ENCODE measurements at regions not wholly inside any gene's neighbourhood (a gene's known extent, or its start where the extent isn't known, plus 50 kb on each side); places are given as distances from the start of the nearest gene placed in this dataset.

- H3K36me3 ChIP-seq (ENCODE audit: control insufficient read depth in 2 of 2, insufficient read depth in 2 of 2, low read length in 1 of 2): no peaks in the 10 kb centered on the region
- no peak overlapping the region for H3K27ac ChIP-seq (ENCODE audit: low read depth in 1 of 2, low read length in 1 of 2)
- DNase-seq (ENCODE audit: low read depth in 6 of 9, low spot score in 9 of 9): no peak
- H3K9me3 ChIP-seq (ENCODE audit: control insufficient read depth in 2 of 2, insufficient read depth in 1 of 2, low read length in 1 of 2): no peaks in the 10 kb centered on the region
- WGBS: 92% methylated on average over 1 of the region's 1 CpG
- no peak overlapping the region for H3K4me3 ChIP-seq (ENCODE audit: low read length in 2 of 2)
- no peaks in the 10 kb centered on the region for H3K27me3 ChIP-seq (ENCODE audit: control insufficient read depth in 2 of 2, insufficient read depth in 1 of 2, low read length in 1 of 2)
- no peaks in the 10 kb centered on the region for H3K4me1 ChIP-seq (ENCODE audit: control insufficient read depth in 2 of 2, insufficient read depth in 2 of 2, low read length in 2 of 2)
These were observed 106.7 kb upstream of the PTPN3 start for GRCh38 chr9:109604781-109605180.

DNA sequence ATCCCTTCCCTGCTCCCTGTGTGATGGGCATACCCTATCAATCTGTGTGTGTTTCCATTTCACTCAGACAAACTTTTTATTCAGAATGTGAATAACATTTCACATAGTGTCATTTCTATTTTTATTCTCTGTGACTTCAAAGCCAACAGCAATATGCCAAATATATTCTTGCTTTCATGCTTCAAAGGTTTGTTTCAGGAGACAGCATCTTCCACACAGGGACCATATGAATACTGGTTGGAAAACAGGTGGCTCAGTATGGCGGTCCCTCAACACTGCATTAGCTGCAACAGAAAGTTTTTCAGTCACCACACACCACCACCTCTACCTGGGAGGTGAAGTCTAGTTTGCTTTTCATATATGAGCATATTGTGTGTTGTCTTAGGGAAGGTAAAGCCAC is 111.0 kb upstream of the PTPN3 start:
- Histone ChIP-seq H3K9me3 (ENCODE audit: control insufficient read depth in 2 of 2, insufficient read depth in 1 of 2, low read length in 1 of 2) (no peaks in the 10 kb centered on the region), H3K27ac (ENCODE audit: low read depth in 1 of 2, low read length in 1 of 2) (no peak overlapping the region), H3K36me3 (ENCODE audit: control insufficient read depth in 2 of 2, insufficient read depth in 2 of 2, low read length in 1 of 2) (no peaks in the 10 kb centered on the region), H3K27me3 (ENCODE audit: control insufficient read depth in 2 of 2, insufficient read depth in 1 of 2, low read length in 1 of 2) (no peaks in the 10 kb centered on the region), H3K4me1 (ENCODE audit: control insufficient read depth in 2 of 2, insufficient read depth in 2 of 2, low read length in 2 of 2) (no peaks in the 10 kb centered on the region), H3K4me3 (ENCODE audit: low read length in 2 of 2) (no peak overlapping the region)
- no peak for DNase-seq (ENCODE audit: low read depth in 6 of 9, low spot score in 9 of 9)
- WGBS: 95% methylated on average over 1 of the region's 1 CpG

DNA sequence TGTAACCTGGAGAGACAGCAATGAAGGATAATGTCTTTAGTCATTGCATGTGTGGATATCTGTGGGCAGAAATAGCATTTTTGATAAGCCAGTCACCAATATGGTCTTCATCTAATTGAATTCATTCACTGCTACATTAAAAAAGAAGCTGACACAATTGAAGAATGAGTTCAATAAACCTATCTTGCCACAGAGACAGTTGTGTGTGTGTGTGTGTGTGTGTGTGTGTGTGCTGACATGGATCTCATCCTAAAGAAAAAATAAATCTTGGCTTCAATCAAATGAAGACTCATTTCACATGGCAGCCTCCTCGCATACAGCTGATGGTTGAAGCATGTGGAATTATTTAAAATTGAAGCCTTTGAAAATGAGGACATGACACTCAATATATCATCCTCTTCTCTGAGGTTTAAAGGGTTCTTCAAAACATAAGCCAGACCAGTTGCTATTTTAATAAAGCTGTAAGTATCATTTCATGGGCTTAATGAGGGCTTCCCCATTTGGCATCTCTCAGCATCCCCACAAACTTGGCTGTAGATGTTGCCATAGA is 118.5 kb upstream of the PTPN3 start:
- H3K9me3 ChIP-seq (ENCODE audit: control insufficient read depth in 2 of 2, insufficient read depth in 1 of 2, low read length in 1 of 2): no peaks in the 10 kb centered on the region
- H3K36me3 ChIP-seq (ENCODE audit: control insufficient read depth in 2 of 2, insufficient read depth in 2 of 2, low read length in 1 of 2): no peaks in the 10 kb centered on the region
- no peak overlapping the region for H3K4me3 ChIP-seq (ENCODE audit: low read length in 2 of 2)
- H3K27me3 ChIP-seq (ENCODE audit: control insufficient read depth in 2 of 2, insufficient read depth in 1 of 2, low read length in 1 of 2): no peaks in the 10 kb centered on the region
- H3K27ac ChIP-seq (ENCODE audit: low read depth in 1 of 2, low read length in 1 of 2): no peak overlapping the region
- WGBS: 96% methylated on average over 1 of the region's 1 CpG
- H3K4me1 ChIP-seq (ENCODE audit: control insufficient read depth in 2 of 2, insufficient read depth in 2 of 2, low read length in 2 of 2): no peaks in the 10 kb centered on the region
- no peak for DNase-seq (ENCODE audit: low read depth in 6 of 9, low spot score in 9 of 9)

GRCh38 chr9:109619310-109619709 is 121.2 kb upstream of the PTPN3 start:
- no peaks in the 10 kb centered on the region for H3K9me3 ChIP-seq (ENCODE audit: control insufficient read depth in 2 of 2, insufficient read depth in 1 of 2, low read length in 1 of 2)
- no peak for DNase-seq (ENCODE audit: low read depth in 6 of 9, low spot score in 9 of 9)
- WGBS: 73% methylated on average over 3 of the region's 3 CpGs
- no peaks in the 10 kb centered on the region for H3K27me3 ChIP-seq (ENCODE audit: control insufficient read depth in 2 of 2, insufficient read depth in 1 of 2, low read length in 1 of 2)
- no peak overlapping the region for H3K4me3 ChIP-seq (ENCODE audit: low read length in 2 of 2)
- H3K4me1 ChIP-seq (ENCODE audit: control insufficient read depth in 2 of 2, insufficient read depth in 2 of 2, low read length in 2 of 2): no peaks in the 10 kb centered on the region
- no peaks in the 10 kb centered on the region for H3K36me3 ChIP-seq (ENCODE audit: control insufficient read depth in 2 of 2, insufficient read depth in 2 of 2, low read length in 1 of 2)
- no peak overlapping the region for H3K27ac ChIP-seq (ENCODE audit: low read depth in 1 of 2, low read length in 1 of 2)

DNA sequence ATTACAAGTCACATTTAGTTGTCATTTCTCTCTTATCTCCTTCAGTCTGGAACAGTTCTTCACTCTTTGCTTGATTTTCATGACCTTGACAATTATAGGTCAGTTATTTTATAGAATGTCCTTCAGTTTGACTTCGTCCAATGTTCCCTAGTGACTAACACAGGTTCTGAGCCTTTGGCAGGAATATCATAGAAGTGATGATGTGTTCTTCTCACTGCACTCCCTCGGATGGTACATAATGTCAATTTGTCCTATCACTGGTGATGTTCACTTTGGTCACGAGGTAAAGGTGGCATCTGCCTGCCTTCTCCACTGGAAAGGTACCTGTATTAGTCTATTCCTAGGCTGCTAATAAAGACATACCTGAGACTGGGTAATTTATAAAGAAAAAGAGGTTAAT is 126.0 kb upstream of the PTPN3 start:
- no peak for DNase-seq (ENCODE audit: low read depth in 6 of 9, low spot score in 9 of 9)
- H3K27ac ChIP-seq (ENCODE audit: low read depth in 1 of 2, low read length in 1 of 2): no peak overlapping the region
- H3K4me1 ChIP-seq (ENCODE audit: control insufficient read depth in 2 of 2, insufficient read depth in 2 of 2, low read length in 2 of 2): no peaks in the 10 kb centered on the region
- H3K4me3 ChIP-seq (ENCODE audit: low read length in 2 of 2): no peak overlapping the region
- H3K36me3 ChIP-seq (ENCODE audit: control insufficient read depth in 2 of 2, insufficient read depth in 2 of 2, low read length in 1 of 2): no peaks in the 10 kb centered on the region
- no peaks in the 10 kb centered on the region for H3K27me3 ChIP-seq (ENCODE audit: control insufficient read depth in 2 of 2, insufficient read depth in 1 of 2, low read length in 1 of 2)
- 89% methylated on average over 3 of the region's 3 CpGs for WGBS
- H3K9me3 ChIP-seq (ENCODE audit: control insufficient read depth in 2 of 2, insufficient read depth in 1 of 2, low read length in 1 of 2): no peaks in the 10 kb centered on the region

DNA sequence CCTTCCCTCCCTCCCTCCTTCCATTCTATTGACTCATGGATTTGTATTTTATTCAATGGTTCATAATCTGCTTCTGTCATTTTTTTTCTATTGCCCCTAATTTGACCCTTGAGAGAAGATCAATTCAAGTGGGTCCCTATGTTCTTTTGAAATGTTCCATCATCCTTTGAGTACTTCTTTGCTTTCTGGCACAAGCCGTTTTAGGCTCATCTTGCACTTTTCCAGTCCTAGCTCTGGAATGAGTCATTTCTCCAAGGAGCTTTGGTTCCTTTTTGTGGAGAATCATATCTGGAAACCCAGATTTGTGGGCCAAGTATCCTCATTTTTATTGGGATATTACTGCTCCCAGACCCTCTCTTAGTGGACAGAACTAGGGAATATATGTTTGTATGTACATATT is 126.8 kb upstream of the PTPN3 start:
- Histone ChIP-seq H3K4me1 (ENCODE audit: control insufficient read depth in 2 of 2, insufficient read depth in 2 of 2, low read length in 2 of 2) (no peaks in the 10 kb centered on the region), H3K27me3 (ENCODE audit: control insufficient read depth in 2 of 2, insufficient read depth in 1 of 2, low read length in 1 of 2) (no peaks in the 10 kb centered on the region), H3K27ac (ENCODE audit: low read depth in 1 of 2, low read length in 1 of 2) (no peak overlapping the region), H3K36me3 (ENCODE audit: control insufficient read depth in 2 of 2, insufficient read depth in 2 of 2, low read length in 1 of 2) (no peaks in the 10 kb centered on the region), H3K4me3 (ENCODE audit: low read length in 2 of 2) (no peak overlapping the region), H3K9me3 (ENCODE audit: control insufficient read depth in 2 of 2, insufficient read depth in 1 of 2, low read length in 1 of 2) (no peaks in the 10 kb centered on the region)
- 90% methylated on average over 1 of the region's 1 CpG for WGBS
- DNase-seq (ENCODE audit: low read depth in 6 of 9, low spot score in 9 of 9): no peak

DNA sequence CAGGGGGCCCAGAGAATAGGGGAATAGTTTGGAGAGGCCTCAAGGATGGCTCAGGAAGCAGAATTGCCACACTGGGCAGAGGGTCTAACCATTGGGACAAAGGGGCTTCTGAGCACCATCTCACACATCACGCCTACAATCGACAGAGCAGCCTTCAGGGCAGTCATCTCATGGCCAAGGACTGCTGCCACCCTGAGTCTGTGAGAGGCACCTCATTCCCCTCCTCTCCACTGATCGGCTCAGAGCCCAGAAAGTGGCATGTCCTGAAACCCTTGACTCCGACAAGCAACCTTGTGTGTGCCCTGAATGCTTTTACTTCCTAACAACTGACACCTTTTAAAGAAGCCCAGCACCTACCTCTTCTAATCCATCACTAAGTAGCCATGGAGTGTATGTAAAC is 128.9 kb upstream of the PTPN3 start:
- WGBS: 90% methylated on average over 4 of the region's 4 CpGs

DNA sequence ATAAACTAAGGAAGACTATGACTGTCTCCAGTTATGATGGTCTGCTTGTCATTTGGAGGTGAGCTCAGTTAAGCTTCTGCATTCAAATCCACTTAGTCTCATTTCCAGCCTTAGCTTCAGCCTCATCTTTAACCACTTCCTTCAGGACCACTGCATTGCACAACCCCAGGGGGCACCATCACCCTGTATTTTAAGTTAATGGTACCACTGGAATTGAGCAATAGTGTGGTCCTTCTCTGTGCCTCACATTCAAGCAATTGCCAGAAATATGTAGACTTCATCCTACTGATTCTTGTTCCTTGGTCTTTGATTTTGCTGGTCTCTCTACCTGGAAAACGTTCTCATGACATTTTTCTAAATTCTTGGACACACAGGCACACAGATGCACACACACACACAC is 131.5 kb upstream of the PTPN3 start:
- Histone ChIP-seq H3K36me3 (ENCODE audit: control insufficient read depth in 2 of 2, insufficient read depth in 2 of 2, low read length in 1 of 2) (no peaks in the 10 kb centered on the region), H3K4me1 (ENCODE audit: control insufficient read depth in 2 of 2, insufficient read depth in 2 of 2, low read length in 2 of 2) (no peaks in the 10 kb centered on the region)
- 65% methylated on average over 1 of the region's 1 CpG for WGBS

More for the DNA sequence above, 128.9 kb upstream of the PTPN3 start:
- DNase-seq (ENCODE audit: low read depth in 6 of 9, low spot score in 9 of 9): no peak
- Histone ChIP-seq H3K9me3 (ENCODE audit: control insufficient read depth in 2 of 2, insufficient read depth in 1 of 2, low read length in 1 of 2) (no peaks in the 10 kb centered on the region), H3K27ac (ENCODE audit: low read depth in 1 of 2, low read length in 1 of 2) (no peak overlapping the region), H3K4me3 (ENCODE audit: low read length in 2 of 2) (no peak overlapping the region), H3K27me3 (ENCODE audit: control insufficient read depth in 2 of 2, insufficient read depth in 1 of 2, low read length in 1 of 2) (no peaks in the 10 kb centered on the region), H3K36me3 (ENCODE audit: control insufficient read depth in 2 of 2, insufficient read depth in 2 of 2, low read length in 1 of 2) (no peaks in the 10 kb centered on the region), H3K4me1 (ENCODE audit: control insufficient read depth in 2 of 2, insufficient read depth in 2 of 2, low read length in 2 of 2) (no peaks in the 10 kb centered on the region)

DNA sequence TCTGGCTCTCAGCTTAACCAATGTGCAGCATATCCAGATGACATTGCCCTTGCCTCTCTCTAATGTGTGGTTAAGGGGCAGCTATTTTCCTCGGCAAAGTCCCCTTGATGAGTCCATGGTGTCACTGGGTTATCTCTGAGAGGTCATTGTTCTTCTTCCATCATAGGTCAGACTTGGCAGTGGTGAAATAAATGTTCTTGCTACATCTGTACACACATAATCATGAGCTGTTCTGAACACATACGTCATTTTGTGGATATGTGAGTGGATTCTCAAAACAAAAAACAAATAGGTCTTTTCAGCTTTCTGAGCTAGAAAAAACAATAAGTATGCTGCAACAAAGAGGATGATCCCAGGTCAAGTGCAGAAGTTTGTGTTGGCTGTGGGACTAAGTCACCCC is 134.7 kb upstream of the PTPN3 start:
- 93% methylated on average over 2 of the region's 2 CpGs for WGBS
- Histone ChIP-seq H3K4me1 (ENCODE audit: control insufficient read depth in 2 of 2, insufficient read depth in 2 of 2, low read length in 2 of 2) (no peaks in the 10 kb centered on the region), H3K27me3 (ENCODE audit: control insufficient read depth in 2 of 2, insufficient read depth in 1 of 2, low read length in 1 of 2) (peaks cover 0 to 2% of the 10 kb centered on the region in 2 donors), H3K36me3 (ENCODE audit: control insufficient read depth in 2 of 2, insufficient read depth in 2 of 2, low read length in 1 of 2) (no peaks in the 10 kb centered on the region), H3K27ac (ENCODE audit: low read depth in 1 of 2, low read length in 1 of 2) (no peak overlapping the region), H3K4me3 (ENCODE audit: low read length in 2 of 2) (no peak overlapping the region), H3K9me3 (ENCODE audit: control insufficient read depth in 2 of 2, insufficient read depth in 1 of 2, low read length in 1 of 2) (no peaks in the 10 kb centered on the region)
- no peak for DNase-seq (ENCODE audit: low read depth in 6 of 9, low spot score in 9 of 9)

More for the DNA sequence above, 131.5 kb upstream of the PTPN3 start:
- Histone ChIP-seq H3K27ac (ENCODE audit: low read depth in 1 of 2, low read length in 1 of 2) (no peak overlapping the region), H3K27me3 (ENCODE audit: control insufficient read depth in 2 of 2, insufficient read depth in 1 of 2, low read length in 1 of 2) (no peaks in the 10 kb centered on the region), H3K9me3 (ENCODE audit: control insufficient read depth in 2 of 2, insufficient read depth in 1 of 2, low read length in 1 of 2) (no peaks in the 10 kb centered on the region), H3K4me3 (ENCODE audit: low read length in 2 of 2) (no peak overlapping the region)
- DNase-seq (ENCODE audit: low read depth in 6 of 9, low spot score in 9 of 9): no peak
